Gastrocnemius medialis (tissue), 4 donors: ENCODE measurements at regions not wholly inside any gene's neighbourhood (a gene's known extent, or its start where the extent isn't known, plus 50 kb on each side); places are given as distances from the start of the nearest gene placed in this dataset.

ENCODE experiments used
- POLR2A ChIP-seq, 2 donors: fragments of 450-650 bp; IDR thresholded peaks; one replicate each; pipeline ENCODE4 v1.6.1; 2017; ENCODE audit warnings: antibody characterized with exemption in 2 of 2, mild to moderate bottlenecking in 2 of 2, moderate library complexity in 2 of 2
- TF ChIP-seq, protein P1 (sequence below), 5 experiments: fragments of 450-650 bp in 3 of 5; fragments of 200-600 bp in 2 of 5; sonication (generic) in 2 of 5; IDR thresholded peaks in 4 of 5; conservative IDR thresholded peaks in 1 of 5; 1 replicate in 4 of 5; 2 replicates in 1 of 5; pipeline ENCODE4 v1.5.1; 2016 to 2019; ENCODE audit warnings: antibody characterized with exemption in 5 of 5, mild to moderate bottlenecking in 3 of 5, moderate library complexity in 3 of 5

DNA sequence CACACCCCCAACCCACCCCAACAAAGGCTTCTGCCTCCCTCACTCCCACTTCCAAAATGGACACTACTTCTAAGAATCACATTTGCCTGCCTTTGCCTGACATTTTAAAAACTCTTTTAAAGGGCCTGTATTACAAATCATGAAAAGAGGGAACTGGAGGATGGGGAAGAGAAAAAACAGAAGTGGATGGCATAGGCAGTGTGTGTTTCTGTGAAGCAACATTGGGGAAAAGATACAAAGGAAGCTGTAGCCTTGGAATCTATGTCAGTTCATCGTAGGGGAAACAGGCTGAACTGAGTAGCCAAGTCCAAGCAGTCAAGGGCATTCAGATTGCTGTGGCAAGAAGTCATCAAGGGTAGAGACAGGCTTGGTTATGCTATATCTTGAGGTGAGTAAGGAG is 273.9 kb downstream of the BTG1 start:
- TF ChIP-seq, protein P1, sequence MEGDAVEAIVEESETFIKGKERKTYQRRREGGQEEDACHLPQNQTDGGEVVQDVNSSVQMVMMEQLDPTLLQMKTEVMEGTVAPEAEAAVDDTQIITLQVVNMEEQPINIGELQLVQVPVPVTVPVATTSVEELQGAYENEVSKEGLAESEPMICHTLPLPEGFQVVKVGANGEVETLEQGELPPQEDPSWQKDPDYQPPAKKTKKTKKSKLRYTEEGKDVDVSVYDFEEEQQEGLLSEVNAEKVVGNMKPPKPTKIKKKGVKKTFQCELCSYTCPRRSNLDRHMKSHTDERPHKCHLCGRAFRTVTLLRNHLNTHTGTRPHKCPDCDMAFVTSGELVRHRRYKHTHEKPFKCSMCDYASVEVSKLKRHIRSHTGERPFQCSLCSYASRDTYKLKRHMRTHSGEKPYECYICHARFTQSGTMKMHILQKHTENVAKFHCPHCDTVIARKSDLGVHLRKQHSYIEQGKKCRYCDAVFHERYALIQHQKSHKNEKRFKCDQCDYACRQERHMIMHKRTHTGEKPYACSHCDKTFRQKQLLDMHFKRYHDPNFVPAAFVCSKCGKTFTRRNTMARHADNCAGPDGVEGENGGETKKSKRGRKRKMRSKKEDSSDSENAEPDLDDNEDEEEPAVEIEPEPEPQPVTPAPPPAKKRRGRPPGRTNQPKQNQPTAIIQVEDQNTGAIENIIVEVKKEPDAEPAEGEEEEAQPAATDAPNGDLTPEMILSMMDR (IDR thresholded peaks at IDR 0.05 in 4 of 5, conservative IDR thresholded peaks at IDR 0.05 in 1 of 5) = no peak
- no peak for TF ChIP-seq POLR2A (IDR thresholded peaks at IDR 0.05)
